Fibroblast of lung (primary cell): ENCODE measurements at regions not wholly inside any gene's neighbourhood (a gene's known extent, or its start where the extent isn't known, plus 50 kb on each side); places are given as distances from the start of the nearest gene placed in this dataset.

Source experiments
- DNase-seq, 2 donors: peaks; one replicate each; pipeline versions ENCODE4 v3.0.0 to v3.0.0-alpha.2; 2010; ENCODE audit warnings: low read depth in 2 of 2
- H2AFZ ChIP-seq: 2 replicates; pipeline ENCODE4 v1.5.1; 2012; ENCODE audit warnings: low read length, control low read depth, inconsistent platforms
- H3K27ac ChIP-seq: 2 replicates; pipeline ENCODE4 v1.5.1; 2011; ENCODE audit warnings: low read length, control low read depth; ENCODE audit not compliant: insufficient read depth
- H3K27me3 ChIP-seq: 2 replicates; pipeline ENCODE4 v1.5.1; 2011; ENCODE audit warnings: mild to moderate bottlenecking, low read length; ENCODE audit not compliant: control insufficient read depth, insufficient read depth
- H3K36me3 ChIP-seq: 2 replicates; pipeline ENCODE4 v1.5.1; 2011; ENCODE audit warnings: low read length; ENCODE audit not compliant: control insufficient read depth, insufficient read depth
- H3K4me1 ChIP-seq: 2 replicates; pipeline ENCODE4 v1.5.1; 2011; ENCODE audit warnings: low read length; ENCODE audit not compliant: control insufficient read depth, insufficient read depth; ENCODE audit errors: extremely low read depth
- H3K4me2 ChIP-seq: 2 replicates; pipeline ENCODE4 v1.5.1; 2011; ENCODE audit warnings: low read length, control low read depth; ENCODE audit not compliant: insufficient read depth; ENCODE audit errors: extremely low read depth
- H3K4me3 ChIP-seq, 4 experiments: fragments of 200-600 bp in 1 of 4; sonication (generic) in 1 of 4; replicated peaks in 1 of 4; 2 replicates each; pipeline ENCODE4 v1.5.1; 2011 to 2016; ENCODE audit warnings: low read length in 4 of 4, low read depth in 3 of 4, mild to moderate bottlenecking in 3 of 4, control low read depth in 2 of 4, inconsistent platforms in 1 of 4, mixed read lengths in 1 of 4; ENCODE audit not compliant: insufficient read depth in 1 of 4; ENCODE audit errors: control extremely low read depth in 1 of 4
- H3K79me2 ChIP-seq: 2 replicates; pipeline ENCODE4 v1.5.1; 2012; ENCODE audit warnings: mild to moderate bottlenecking, low read length, inconsistent platforms; ENCODE audit not compliant: control insufficient read depth, insufficient read depth
- H3K9ac ChIP-seq: 2 replicates; pipeline ENCODE4 v1.5.1; 2011; ENCODE audit warnings: mild to moderate bottlenecking, low read length, control low read depth; ENCODE audit not compliant: insufficient read depth
- H3K9me3 ChIP-seq: 2 replicates; pipeline ENCODE4 v1.5.1; 2012; ENCODE audit warnings: low read depth, low read length; ENCODE audit not compliant: control insufficient read depth, insufficient read depth
- H4K20me1 ChIP-seq: 2 replicates; pipeline ENCODE4 v1.5.1; 2011; ENCODE audit warnings: low read length; ENCODE audit not compliant: control insufficient read depth, insufficient read depth; ENCODE audit errors: extremely low read depth
- EZH2 ChIP-seq: IDR thresholded peaks from 2 replicates; pipeline ENCODE4 v1.5.1; 2012; ENCODE audit warnings: low read length, control low read depth, mild to moderate bottlenecking; ENCODE audit errors: missing control alignments
- TF ChIP-seq, protein P1 (sequence below), 2 donors: IDR thresholded peaks in 1 of 2; conservative IDR thresholded peaks in 1 of 2; 1 replicate in 1 of 2; 2 replicates in 1 of 2; pipeline ENCODE4 v1.5.1; 2011 to 2012; ENCODE audit warnings: low read length in 2 of 2, control low read depth in 1 of 2, inconsistent platforms in 1 of 2, low read depth in 1 of 2, mild to moderate bottlenecking in 1 of 2

- Histone ChIP-seq H3K27me3 (no peaks in the 10 kb centered on the region), H3K27ac (peak overlapping the region; percentile 81), H3K9me3 (no peaks in the 10 kb centered on the region), H3K4me3 (no peak overlapping the region), H3K9ac (no peak overlapping the region), H3K79me2 (no peaks in the 10 kb centered on the region), H2AFZ (no peak overlapping the region), H3K4me2 (no peak overlapping the region), H4K20me1 (no peaks in the 10 kb centered on the region), H3K36me3 (no peaks in the 10 kb centered on the region), H3K4me1 (peaks cover 10% of the 10 kb centered on the region)
- TF ChIP-seq EZH2, result no peak
- TF ChIP-seq, protein P1, sequence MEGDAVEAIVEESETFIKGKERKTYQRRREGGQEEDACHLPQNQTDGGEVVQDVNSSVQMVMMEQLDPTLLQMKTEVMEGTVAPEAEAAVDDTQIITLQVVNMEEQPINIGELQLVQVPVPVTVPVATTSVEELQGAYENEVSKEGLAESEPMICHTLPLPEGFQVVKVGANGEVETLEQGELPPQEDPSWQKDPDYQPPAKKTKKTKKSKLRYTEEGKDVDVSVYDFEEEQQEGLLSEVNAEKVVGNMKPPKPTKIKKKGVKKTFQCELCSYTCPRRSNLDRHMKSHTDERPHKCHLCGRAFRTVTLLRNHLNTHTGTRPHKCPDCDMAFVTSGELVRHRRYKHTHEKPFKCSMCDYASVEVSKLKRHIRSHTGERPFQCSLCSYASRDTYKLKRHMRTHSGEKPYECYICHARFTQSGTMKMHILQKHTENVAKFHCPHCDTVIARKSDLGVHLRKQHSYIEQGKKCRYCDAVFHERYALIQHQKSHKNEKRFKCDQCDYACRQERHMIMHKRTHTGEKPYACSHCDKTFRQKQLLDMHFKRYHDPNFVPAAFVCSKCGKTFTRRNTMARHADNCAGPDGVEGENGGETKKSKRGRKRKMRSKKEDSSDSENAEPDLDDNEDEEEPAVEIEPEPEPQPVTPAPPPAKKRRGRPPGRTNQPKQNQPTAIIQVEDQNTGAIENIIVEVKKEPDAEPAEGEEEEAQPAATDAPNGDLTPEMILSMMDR (conservative IDR thresholded peaks at IDR 0.05 in 1 of 2, IDR thresholded peaks at IDR 0.05 in 1 of 2; ENCODE audit: low read depth in 1 of 2, low read length in 2 of 2), result no peak
- DNase-seq, result peak; percentile 68 to 69
These were observed 532.7 kb downstream of the BCKDHB start for GRCh38 chr6:80639181-80639629.

DNA sequence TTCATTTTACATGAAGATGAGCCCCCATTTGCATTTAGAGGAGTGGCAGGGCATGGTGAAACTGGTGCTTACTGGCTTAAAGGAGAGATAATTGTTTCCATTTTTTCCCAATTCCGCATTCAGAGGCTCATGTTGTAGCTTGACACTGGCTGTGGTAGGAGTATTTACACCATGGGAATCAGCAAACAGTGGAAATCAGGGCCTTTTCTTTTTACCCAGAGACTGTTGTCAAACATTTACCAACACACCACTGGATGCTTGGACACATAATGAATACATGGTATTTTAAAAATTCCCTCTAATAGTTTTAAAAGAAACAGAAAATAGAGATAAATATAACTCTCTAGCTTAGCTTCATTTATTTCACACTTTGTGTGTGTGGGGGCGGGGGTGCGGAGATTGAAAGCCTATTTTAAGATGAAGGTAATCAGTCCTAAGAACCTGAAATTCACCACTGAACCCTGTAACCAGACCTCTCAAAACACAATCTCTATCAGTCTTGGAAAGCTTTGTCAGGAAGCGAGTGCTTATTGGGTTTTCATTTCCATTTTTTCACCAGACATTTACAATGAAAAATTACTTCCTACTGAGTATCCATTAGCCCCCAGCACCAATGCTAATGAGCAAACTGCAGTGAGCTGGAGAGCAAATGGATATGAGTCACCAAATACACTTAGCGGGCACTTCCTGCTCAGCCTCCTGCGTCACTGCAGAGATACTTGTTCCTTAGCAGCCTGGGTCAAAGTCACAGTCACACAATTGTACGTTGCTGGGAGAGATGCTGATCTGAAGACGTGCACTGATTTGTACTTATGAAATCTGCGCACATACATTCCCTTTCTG, 532.0 kb downstream of the BCKDHB start:
- no peaks in the 10 kb centered on the region for H4K20me1 ChIP-seq
- no peaks in the 10 kb centered on the region for H3K27me3 ChIP-seq
- H3K9me3 ChIP-seq, result no peaks in the 10 kb centered on the region
- no peak overlapping the region for H3K4me2 ChIP-seq
- H3K4me1 ChIP-seq, result peaks cover 10% of the 10 kb centered on the region
- no peak for TF ChIP-seq EZH2
- TF ChIP-seq, protein P1 (conservative IDR thresholded peaks at IDR 0.05 in 1 of 2, IDR thresholded peaks at IDR 0.05 in 1 of 2; ENCODE audit: low read depth in 1 of 2, low read length in 2 of 2), result no peak
- no peak overlapping the region for H3K9ac ChIP-seq
- H3K36me3 ChIP-seq, result no peaks in the 10 kb centered on the region
- peak; percentile 97 to 98 for DNase-seq
- H2AFZ ChIP-seq, result peak overlapping the region; percentile 45
- no peaks in the 10 kb centered on the region for H3K79me2 ChIP-seq
- peak overlapping the region; percentile 81 for H3K27ac ChIP-seq
- no peak overlapping the region for H3K4me3 ChIP-seq

- Histone ChIP-seq H4K20me1 (no peaks in the 10 kb centered on the region), H3K36me3 (no peaks in the 10 kb centered on the region), H3K9ac (no peak overlapping the region), H3K9me3 (no peaks in the 10 kb centered on the region), H3K4me2 (no peak overlapping the region), H2AFZ (no peak overlapping the region), H3K27ac (no peak overlapping the region), H3K27me3 (no peaks in the 10 kb centered on the region), H3K79me2 (no peaks in the 10 kb centered on the region), H3K4me3 (no peak overlapping the region), H3K4me1 (peaks cover 10% of the 10 kb centered on the region)
- TF ChIP-seq EZH2, result no peak
- TF ChIP-seq, protein P1 (conservative IDR thresholded peaks at IDR 0.05 in 1 of 2, IDR thresholded peaks at IDR 0.05 in 1 of 2; ENCODE audit: low read depth in 1 of 2, low read length in 2 of 2), result no peak
- peak; percentile 32 to 62 for DNase-seq
These were observed 530.8 kb downstream of the BCKDHB start for GRCh38 chr6:80637312-80637711.
